Pancreas (tissue), 10 donors: ENCODE measurements at regions not wholly inside any gene's neighbourhood (a gene's known extent, or its start where the extent isn't known, plus 50 kb on each side); places are given as distances from the start of the nearest gene placed in this dataset.

Experiments
- ATAC-seq, 4 donors: fragments of 200-7000 bp; cut with Tn5 transposase; one replicate each; pipeline versions ENCODE4 v1.8.0 to v1.9.1; 2020; ENCODE audit warnings: mild to moderate bottlenecking in 4 of 4, moderate library complexity in 4 of 4
- DNase-seq, 6 donors: peaks; one replicate each; pipeline ENCODE4 v3.0.0-alpha.2; 2020
- FAIRE-seq: peaks from 2 replicates; lab custom pipeline; 2012; peaks lifted over from hg19 to GRCh38; lab: Jason Lieb, UNC
- H3K27ac ChIP-seq, 4 donors: fragments of 200-600 bp; sonication (generic); 1 replicate in 3 of 4; 2 replicates in 1 of 4; pipeline versions ENCODE4 v1.5.0 to v1.8.0; 2020
- H3K27me3 ChIP-seq, 4 donors: fragments of 200-600 bp; one replicate each; pipeline ENCODE4 v1.8.0; 2021
- H3K36me3 ChIP-seq, 3 donors: fragments of 200-600 bp; sonication (generic) in 1 of 3; one replicate each; pipeline versions ENCODE4 v1.5.0 to v1.8.0; 2020 to 2021
- H3K4me1 ChIP-seq, 3 donors: fragments of 200-600 bp; one replicate each; pipeline ENCODE4 v1.8.0; 2021
- H3K4me3 ChIP-seq, 4 donors: fragments of 200-600 bp; sonication (generic) in 2 of 4; one replicate each; pipeline versions ENCODE4 v1.5.0 to v1.8.0; 2020 to 2021
- H3K9me3 ChIP-seq, 4 donors: fragments of 200-600 bp; one replicate each; pipeline ENCODE4 v1.8.0; 2021
- WGBS, 2 donors: extraction: QIAGEN DNeasy Blood & Tissue Kit; methylation state at CpG; one replicate each; pipeline ENCODE4 v1.1.7; 2013; 5-methylcytosine and 5-hydroxymethylcytosine counted together
- intact Hi-C, 3 donors: fragments of 100-400 bp; cut with DNase I; formaldehyde crosslinking; loops; one replicate each; pipeline versions ENCODE4 v1.11.1 to v1.14.2; 2022
- TF ChIP-seq, protein P1 (sequence below), 4 donors: fragments of 200-600 bp; sonication (generic) in 3 of 4; IDR thresholded peaks; one replicate each; pipeline versions ENCODE4 v1.5.0 to v1.8.0; 2021; ENCODE audit warnings: antibody characterized with exemption in 4 of 4
- donor health status: healthy with polysubstance abuse.
- donor health status: DM: no; HTN: no; CAD: no; lungs with moderate emphysema.
- donor health status: DM: no; HTN: no; CAD: no.
- donor health status: control.
- donor health status: control.
- donor health status: Bipolar disorder and iron deficiency.
- donor health status: DM: yes; HTN: yes; CAD: no.
- donor health status: DM: no; HTN: no; CAD: no.
- donor health status: DM: no; HTN: no; CAD: no.
- donor health status: DM: yes; HTN: yes; CAD: no.

GRCh38 chr11:116556483-116556882 is 216.3 kb downstream of the BUD13 start:
- no peaks in the 10 kb centered on the region for H3K27me3 ChIP-seq
- no peaks in the 10 kb centered on the region for H3K36me3 ChIP-seq
- FAIRE-seq (no peak), DNase-seq (no peak), ATAC-seq (no peak)
- 62 to 64% methylated on average over 2 of the region's 2 CpGs for WGBS, 2 donors
- intact Hi-C loops = no loop called here
- H3K4me3 ChIP-seq = no peak overlapping the region
- no peak overlapping the region for H3K27ac ChIP-seq
- H3K4me1 ChIP-seq = no peaks in the 10 kb centered on the region
- H3K9me3 ChIP-seq = no peaks in the 10 kb centered on the region
- TF ChIP-seq, protein P1, sequence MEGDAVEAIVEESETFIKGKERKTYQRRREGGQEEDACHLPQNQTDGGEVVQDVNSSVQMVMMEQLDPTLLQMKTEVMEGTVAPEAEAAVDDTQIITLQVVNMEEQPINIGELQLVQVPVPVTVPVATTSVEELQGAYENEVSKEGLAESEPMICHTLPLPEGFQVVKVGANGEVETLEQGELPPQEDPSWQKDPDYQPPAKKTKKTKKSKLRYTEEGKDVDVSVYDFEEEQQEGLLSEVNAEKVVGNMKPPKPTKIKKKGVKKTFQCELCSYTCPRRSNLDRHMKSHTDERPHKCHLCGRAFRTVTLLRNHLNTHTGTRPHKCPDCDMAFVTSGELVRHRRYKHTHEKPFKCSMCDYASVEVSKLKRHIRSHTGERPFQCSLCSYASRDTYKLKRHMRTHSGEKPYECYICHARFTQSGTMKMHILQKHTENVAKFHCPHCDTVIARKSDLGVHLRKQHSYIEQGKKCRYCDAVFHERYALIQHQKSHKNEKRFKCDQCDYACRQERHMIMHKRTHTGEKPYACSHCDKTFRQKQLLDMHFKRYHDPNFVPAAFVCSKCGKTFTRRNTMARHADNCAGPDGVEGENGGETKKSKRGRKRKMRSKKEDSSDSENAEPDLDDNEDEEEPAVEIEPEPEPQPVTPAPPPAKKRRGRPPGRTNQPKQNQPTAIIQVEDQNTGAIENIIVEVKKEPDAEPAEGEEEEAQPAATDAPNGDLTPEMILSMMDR (IDR thresholded peaks at IDR 0.05) = no peak

DNA sequence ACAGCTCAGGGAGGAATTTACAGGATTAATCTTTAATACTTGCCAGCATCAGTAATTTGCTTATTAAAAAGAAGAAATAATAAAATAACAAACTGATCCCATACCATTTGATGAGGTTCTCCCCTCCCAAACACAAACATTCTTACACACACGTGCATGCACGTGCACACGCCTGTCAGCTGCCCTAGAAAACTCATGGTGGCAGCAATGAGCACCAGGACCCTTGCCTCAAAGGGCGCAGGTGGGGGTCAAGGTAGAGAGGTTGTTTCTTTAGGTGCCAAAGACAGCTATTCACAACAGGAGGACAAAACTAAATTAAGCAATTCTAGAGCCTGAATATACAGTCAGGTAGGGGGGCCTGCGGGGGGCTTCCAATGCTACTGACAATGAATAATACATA is 219.3 kb downstream of the BUD13 start:
- no peak overlapping the region for H3K4me3 ChIP-seq
- H3K27me3 ChIP-seq = no peaks in the 10 kb centered on the region
- intact Hi-C loops = no loop called here
- no peaks in the 10 kb centered on the region for H3K36me3 ChIP-seq
- WGBS, 2 donors = 38 to 44% methylated on average over 5 of the region's 5 CpGs
- TF ChIP-seq, protein P1 (IDR thresholded peaks at IDR 0.05) = no peak
- no peak for ATAC-seq
- no peaks in the 10 kb centered on the region for H3K4me1 ChIP-seq
- no peak for FAIRE-seq
- no peak for DNase-seq
- no peaks in the 10 kb centered on the region for H3K9me3 ChIP-seq
- no peak overlapping the region for H3K27ac ChIP-seq

DNA sequence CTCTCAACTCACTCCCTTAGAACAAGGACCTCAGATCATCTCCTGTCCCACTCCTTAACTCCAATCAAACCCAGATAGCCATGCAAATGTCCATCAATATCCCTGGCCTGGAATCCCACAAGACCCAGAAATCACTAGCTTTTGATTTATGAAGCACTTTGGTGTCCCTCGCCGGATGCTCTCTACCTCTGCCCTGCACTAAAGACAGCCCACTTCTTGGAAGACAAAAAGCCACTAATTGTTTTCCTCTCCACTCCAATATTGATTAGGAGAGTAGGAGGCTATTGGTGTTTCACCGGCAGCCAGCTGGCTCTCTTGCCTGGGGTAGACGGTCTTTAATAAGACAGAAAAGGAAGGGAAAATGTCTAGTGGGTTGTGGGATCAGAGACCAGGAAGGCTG is 221.2 kb downstream of the BUD13 start:
- Histone ChIP-seq H3K4me1 (no peaks in the 10 kb centered on the region), H3K4me3 (no peak overlapping the region), H3K27me3 (no peaks in the 10 kb centered on the region), H3K36me3 (no peaks in the 10 kb centered on the region), H3K9me3 (no peaks in the 10 kb centered on the region), H3K27ac (no peak overlapping the region)
- ATAC-seq = no peak
- no peak for FAIRE-seq
- 77 to 78% methylated on average over 4 of the region's 4 CpGs for WGBS, 2 donors
- intact Hi-C loops = no loop called here
- DNase-seq = no peak
- TF ChIP-seq, protein P1 (IDR thresholded peaks at IDR 0.05) = no peak

DNA sequence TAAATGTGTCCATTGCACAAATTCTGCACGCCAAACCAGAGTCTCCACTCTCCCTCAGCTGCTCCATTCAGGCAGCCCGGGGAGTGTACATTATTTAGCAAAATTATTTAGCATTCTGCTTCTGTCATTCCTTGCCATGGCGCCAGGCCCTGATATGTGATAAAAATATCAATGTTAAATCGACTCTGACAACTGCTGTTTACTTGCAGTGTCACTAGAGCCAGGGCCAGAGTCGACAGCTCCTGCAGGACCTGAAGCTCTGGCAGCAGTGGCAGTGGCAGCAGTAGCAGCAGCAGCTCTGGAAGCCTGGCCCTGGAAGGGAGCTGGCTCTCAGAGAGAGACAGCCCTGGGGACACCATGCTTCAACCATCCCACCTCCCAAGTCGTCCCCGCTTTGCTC is 224.5 kb downstream of the BUD13 start:
- ATAC-seq (no peak), FAIRE-seq (no peak), DNase-seq (no peak)
- no peaks in the 10 kb centered on the region for H3K36me3 ChIP-seq
- TF ChIP-seq, protein P1 (IDR thresholded peaks at IDR 0.05) = no peak
- WGBS, 2 donors = 57 to 68% methylated on average over 7 of the region's 7 CpGs
- no peaks in the 10 kb centered on the region for H3K9me3 ChIP-seq
- H3K27me3 ChIP-seq = no peaks in the 10 kb centered on the region
- no peak overlapping the region for H3K4me3 ChIP-seq
- no peaks in the 10 kb centered on the region for H3K4me1 ChIP-seq
- H3K27ac ChIP-seq = no peak overlapping the region
- intact Hi-C loops = no loop called here

DNA sequence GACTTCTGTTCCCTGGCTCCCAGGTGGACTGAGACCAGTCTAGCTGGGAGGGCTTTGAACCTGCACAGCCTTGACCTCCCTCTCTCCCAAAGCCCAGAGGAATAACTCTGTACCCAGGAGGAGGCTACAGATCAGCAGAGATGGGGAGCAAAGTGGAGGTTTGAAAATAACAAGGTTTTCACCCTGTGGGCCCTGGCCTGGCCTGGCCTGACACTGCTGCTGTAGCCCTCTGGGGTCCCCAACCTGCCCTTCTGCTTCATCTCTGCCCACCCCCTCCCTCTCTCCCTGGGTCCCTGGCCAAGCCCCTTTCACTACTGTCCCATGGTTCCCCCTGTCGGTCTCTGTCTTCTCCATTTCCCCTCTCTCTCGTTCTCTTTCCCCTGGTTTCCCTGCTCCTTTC is 225.2 kb downstream of the BUD13 start:
- TF ChIP-seq, protein P1 (IDR thresholded peaks at IDR 0.05) = no peak
- intact Hi-C loops = no loop called here
- Histone ChIP-seq H3K27ac (no peak overlapping the region), H3K36me3 (no peaks in the 10 kb centered on the region), H3K4me3 (no peak overlapping the region), H3K27me3 (no peaks in the 10 kb centered on the region), H3K9me3 (no peaks in the 10 kb centered on the region), H3K4me1 (no peaks in the 10 kb centered on the region)
- ATAC-seq (no peak), FAIRE-seq (no peak), DNase-seq (no peak)
- WGBS, 2 donors = 43 to 75% methylated on average over 2 of the region's 2 CpGs
